Endothelial cell (in vitro differentiated cells): ENCODE measurements at regions not wholly inside any gene's neighbourhood (a gene's known extent, or its start where the extent isn't known, plus 50 kb on each side); places are given as distances from the start of the nearest gene placed in this dataset.

Source experiments
- DNase-seq: peaks from one replicate; pipeline ENCODE4 v3.0.0; 2021; ENCODE audit warnings: low spot score
- H3K27ac Mint-ChIP-seq: one replicate; pipeline ENCODE4 v1.8.0; 2021; ENCODE audit warnings: mixed read lengths, inconsistent platforms; ENCODE audit not compliant: unreplicated experiment
- H3K27me3 Mint-ChIP-seq: one replicate; pipeline ENCODE4 v1.8.0; 2021; ENCODE audit warnings: mild to moderate bottlenecking, moderate library complexity, mixed read lengths, inconsistent platforms; ENCODE audit not compliant: unreplicated experiment
- H3K36me3 Mint-ChIP-seq: one replicate; pipeline ENCODE4 v1.8.0; 2021; ENCODE audit warnings: mild to moderate bottlenecking, low read depth, mixed read lengths, inconsistent platforms; ENCODE audit not compliant: unreplicated experiment
- H3K4me1 Mint-ChIP-seq: one replicate; pipeline ENCODE4 v1.8.0; 2021; ENCODE audit warnings: mild to moderate bottlenecking, mixed read lengths, inconsistent platforms; ENCODE audit not compliant: unreplicated experiment
- H3K4me3 Mint-ChIP-seq: one replicate; pipeline ENCODE4 v1.8.0; 2021; ENCODE audit warnings: mild to moderate bottlenecking, mixed read lengths, inconsistent platforms; ENCODE audit not compliant: unreplicated experiment
- H3K9me3 Mint-ChIP-seq: one replicate; pipeline ENCODE4 v1.8.0; 2021; ENCODE audit warnings: mixed read lengths, inconsistent platforms; ENCODE audit not compliant: unreplicated experiment
- CTCF ChIP-seq: fragments of 200-600 bp; sonication (generic); IDR thresholded peaks from one replicate; pipeline ENCODE4 v1.5.0; 2021; ENCODE audit warnings: antibody characterized with exemption; ENCODE audit not compliant: unreplicated experiment

GRCh38 chr13:76027131-76027530 lies 391.0 kb downstream of the LMO7 start:
- no peaks in the 10 kb centered on the region for H3K9me3 Mint-ChIP-seq
- DNase-seq, result no peak
- no peaks in the 10 kb centered on the region for H3K27me3 Mint-ChIP-seq
- H3K36me3 Mint-ChIP-seq, result no peaks in the 10 kb centered on the region
- H3K4me1 Mint-ChIP-seq, result peaks cover 8% of the 10 kb centered on the region
- TF ChIP-seq CTCF, result no peak
- H3K4me3 Mint-ChIP-seq, result no peak overlapping the region
- H3K27ac Mint-ChIP-seq, result no peak overlapping the region

DNA sequence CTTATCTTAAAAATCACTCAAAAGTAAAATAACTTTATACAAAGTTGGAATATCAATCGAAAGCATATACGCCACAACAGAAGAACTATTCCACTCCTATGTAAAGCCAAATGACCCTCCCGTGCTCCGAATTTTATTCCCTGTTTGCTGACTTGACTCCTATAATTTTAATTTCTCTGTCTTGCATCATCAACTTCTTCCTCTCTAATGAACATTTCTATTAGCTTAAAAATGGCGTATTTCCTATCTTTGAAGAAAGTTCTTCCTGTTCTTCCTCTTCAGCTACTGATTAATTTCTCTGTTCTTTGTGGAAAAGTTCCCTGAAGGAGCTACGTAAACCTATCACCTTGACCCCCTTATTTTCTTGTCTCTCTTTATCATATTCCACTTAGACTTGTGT lies 389.3 kb downstream of the LMO7 start:
- Mint-ChIP-seq H3K27ac (no peak overlapping the region), H3K4me1 (peaks cover 5% of the 10 kb centered on the region), H3K9me3 (no peaks in the 10 kb centered on the region), H3K36me3 (no peaks in the 10 kb centered on the region), H3K4me3 (no peak overlapping the region), H3K27me3 (no peaks in the 10 kb centered on the region)
- no peak for TF ChIP-seq CTCF
- no peak for DNase-seq

DNA sequence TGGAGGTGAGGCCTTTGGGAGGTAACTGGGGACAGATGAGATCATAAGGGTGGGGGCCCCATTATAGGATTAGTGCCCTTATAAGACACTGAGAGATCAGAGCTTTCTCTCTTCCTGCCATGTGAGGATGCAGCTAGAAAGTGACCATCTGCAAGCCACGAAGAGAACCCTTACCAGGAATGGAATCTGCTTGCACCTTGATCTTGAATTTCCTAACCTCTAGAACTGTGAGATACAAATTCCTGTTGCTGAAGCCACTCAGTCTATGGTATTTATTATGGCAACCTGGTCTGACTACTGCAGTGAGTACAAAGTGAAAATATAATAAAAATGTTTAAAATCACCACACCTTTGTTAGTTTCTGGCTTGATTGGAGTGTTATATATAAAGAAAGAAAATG lies 388.0 kb downstream of the LMO7 start:
- peaks cover 3% of the 10 kb centered on the region for H3K4me1 Mint-ChIP-seq
- peaks cover 2% of the 10 kb centered on the region for H3K27me3 Mint-ChIP-seq
- no peaks in the 10 kb centered on the region for H3K9me3 Mint-ChIP-seq
- no peaks in the 10 kb centered on the region for H3K36me3 Mint-ChIP-seq
- no peak for DNase-seq
- H3K27ac Mint-ChIP-seq, result no peak overlapping the region
- TF ChIP-seq CTCF, result no peak
- no peak overlapping the region for H3K4me3 Mint-ChIP-seq

GRCh38 chr13:76023652-76024051 lies 387.5 kb downstream of the LMO7 start:
- no peak overlapping the region for H3K4me3 Mint-ChIP-seq
- H3K9me3 Mint-ChIP-seq, result no peaks in the 10 kb centered on the region
- TF ChIP-seq CTCF, result no peak
- no peaks in the 10 kb centered on the region for H3K36me3 Mint-ChIP-seq
- H3K4me1 Mint-ChIP-seq, result no peaks in the 10 kb centered on the region
- no peak overlapping the region for H3K27ac Mint-ChIP-seq
- no peak for DNase-seq
- peaks cover 2% of the 10 kb centered on the region for H3K27me3 Mint-ChIP-seq

DNA sequence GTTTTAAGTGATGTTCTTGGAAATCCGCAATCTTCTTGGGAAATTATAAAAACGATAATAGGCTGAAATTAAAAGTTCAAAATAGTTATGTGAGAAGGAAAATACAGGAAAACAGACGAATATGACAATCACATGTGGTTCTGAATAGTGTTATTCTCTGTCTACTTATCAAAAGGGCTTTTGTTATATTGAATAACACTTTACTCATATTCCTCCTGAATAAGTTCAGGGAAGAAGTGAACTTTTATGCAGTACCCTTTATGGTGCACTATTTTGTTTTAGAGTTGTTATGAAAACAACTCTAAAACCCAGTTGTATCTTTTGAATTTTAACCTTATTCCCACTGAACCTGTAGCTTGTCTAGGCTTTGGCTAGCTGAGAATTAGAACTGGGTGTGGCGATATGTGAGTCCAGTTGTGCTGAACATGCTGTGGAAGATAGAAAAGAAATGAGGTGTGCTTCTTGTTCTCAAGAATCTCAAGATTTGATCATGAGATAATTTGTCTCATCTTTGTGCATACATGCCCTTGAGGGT lies 384.4 kb downstream of the LMO7 start:
- Mint-ChIP-seq H3K36me3 (no peaks in the 10 kb centered on the region), H3K27me3 (peaks cover 2% of the 10 kb centered on the region), H3K27ac (no peak overlapping the region), H3K4me1 (no peaks in the 10 kb centered on the region), H3K9me3 (no peaks in the 10 kb centered on the region), H3K4me3 (no peak overlapping the region)
- DNase-seq, result no peak
- TF ChIP-seq CTCF, result no peak
